B cell (primary cell): ENCODE measurements at regions not wholly inside any gene's neighbourhood (a gene's known extent, or its start where the extent isn't known, plus 50 kb on each side); places are given as distances from the start of the nearest gene placed in this dataset.

Experiments
- CTCF ChIP-seq: fragments of 200-600 bp; IDR thresholded peaks from one replicate; pipeline ENCODE4 v1.8.0; 2022; ENCODE audit warnings: antibody characterized with exemption, mild to moderate bottlenecking
- EZH2 ChIP-seq: IDR thresholded peaks from 2 replicates; pipeline ENCODE4 v1.6.1; 2012; ENCODE audit warnings: borderline replicate concordance, low read depth, mild to moderate bottlenecking, moderate library complexity, low read length; ENCODE audit not compliant: insufficient read depth, poor library complexity, severe bottlenecking

GRCh38 chr10:83312570-83312969 lies 826.7 kb upstream of the GHITM start:
- TF ChIP-seq CTCF (no peak), EZH2 (no peak)
